Activated gamma-delta T cell (primary cell): ENCODE measurements at regions not wholly inside any gene's neighbourhood (a gene's known extent, or its start where the extent isn't known, plus 50 kb on each side); places are given as distances from the start of the nearest gene placed in this dataset.
A peak's percentile ranks its signal among the peaks of the same experiment; 100 is the strongest.

Source experiments
- DNase-seq: peaks from one replicate; lab custom pipeline; 2025; lab: John Stamatoyannopoulos, UW

GRCh38 chr4:96677499-96677898 lies 837.6 kb downstream of the PDHA2 start:
- no peak for DNase-seq

GRCh38 chr4:96681218-96681617 lies 841.3 kb downstream of the PDHA2 start:
- DNase-seq: no peak

GRCh38 chr4:96685691-96686090 lies 845.8 kb downstream of the PDHA2 start:
- no peak for DNase-seq

GRCh38 chr4:96691521-96691920 lies 851.6 kb downstream of the PDHA2 start:
- DNase-seq: no peak

- DNase-seq: no peak
Observed at GRCh38 chr4:96698831-96699230, 858.9 kb downstream of the PDHA2 start.

GRCh38 chr4:96703265-96703664 lies 863.4 kb downstream of the PDHA2 start:
- no peak for DNase-seq

- no peak for DNase-seq
Observed at GRCh38 chr4:96708766-96709165, 868.9 kb downstream of the PDHA2 start.

- DNase-seq: no peak
Observed at GRCh38 chr4:96713271-96713850, 873.5 kb downstream of the PDHA2 start.

- no peak for DNase-seq
Observed at GRCh38 chr4:96729641-96730040, 889.7 kb downstream of the PDHA2 start.

GRCh38 chr4:96730432-96730831 lies 890.5 kb downstream of the PDHA2 start:
- DNase-seq: no peak

- DNase-seq: no peak
Observed at GRCh38 chr4:96736352-96736889, 896.5 kb downstream of the PDHA2 start.

- DNase-seq: no peak
Observed at GRCh38 chr4:96739101-96739500, 899.2 kb downstream of the PDHA2 start.

GRCh38 chr4:96742332-96743014 lies 902.6 kb downstream of the PDHA2 start:
- DNase-seq: peak; percentile 4

GRCh38 chr4:96744676-96745075 lies 904.8 kb downstream of the PDHA2 start:
- DNase-seq: no peak

- DNase-seq: no peak
Observed at GRCh38 chr4:96753216-96753615, 913.3 kb downstream of the PDHA2 start.

- no peak for DNase-seq
Observed at GRCh38 chr4:96755569-96756484, 915.9 kb downstream of the PDHA2 start.

- DNase-seq: no peak
Observed at GRCh38 chr4:96756584-96756983, 916.7 kb downstream of the PDHA2 start.

- no peak for DNase-seq
Observed at GRCh38 chr4:96763546-96763945, 923.7 kb downstream of the PDHA2 start.

GRCh38 chr4:96766359-96766758 lies 926.5 kb downstream of the PDHA2 start:
- no peak for DNase-seq

GRCh38 chr4:96767815-96768480 lies 928.1 kb downstream of the PDHA2 start:
- DNase-seq: no peak

- no peak for DNase-seq
Observed at GRCh38 chr4:96775501-96775900, 935.6 kb downstream of the PDHA2 start.

- no peak for DNase-seq
Observed at GRCh38 chr4:96776920-96777527, 937.1 kb downstream of the PDHA2 start.
